H1 (cell line): ENCODE measurements at regions not wholly inside any gene's neighbourhood (a gene's known extent, or its start where the extent isn't known, plus 50 kb on each side); places are given as distances from the start of the nearest gene placed in this dataset.

Experiments
- CTCF ChIA-PET: fragments of 300-600 bp; sonication (Branson Sonifier 250); formaldehyde crosslinking; loops from one replicate; lab custom pipeline; 2021; ENCODE audit not compliant: partially characterized antibody; lab: Charles Lee
- POLR2A ChIA-PET: fragments of 300-600 bp; sonication (Branson Sonifier 250); formaldehyde crosslinking; loops from one replicate; lab custom pipeline; 2021; ENCODE audit warnings: inconsistent platforms; ENCODE audit not compliant: partially characterized antibody; lab: Charles Lee
- DNase-seq, 2 experiments: peaks; one replicate each; pipeline versions ENCODE4 v3.0.0 to v3.0.0-alpha.2; 2010 to 2022; ENCODE audit warnings: low spot score in 2 of 2, low read depth in 1 of 2, mixed read lengths in 1 of 2
- FAIRE-seq: peaks from 2 replicates; lab custom pipeline; 2011; peaks lifted over from hg19 to GRCh38; lab: Jason Lieb, UNC
- H2AFZ ChIP-seq: 2 replicates; pipeline ENCODE4 v1.8.1; 2012; ENCODE audit warnings: low read length, inconsistent platforms
- H2AK5ac ChIP-seq: 2 replicates; pipeline ENCODE4 v1.6.1; 2013; ENCODE audit warnings: low read depth, low read length
- H2BK120ac ChIP-seq: replicated peaks from 2 replicates; pipeline ENCODE3; 2013; ENCODE audit warnings: low read depth, low read length, inconsistent platforms
- H2BK12ac ChIP-seq: 2 replicates; pipeline ENCODE4 v1.6.1; 2013; ENCODE audit warnings: low read depth, low read length
- H2BK15ac ChIP-seq: 2 replicates; pipeline ENCODE4 v1.6.1; 2013; ENCODE audit warnings: low read length
- H2BK20ac ChIP-seq: 2 replicates; pipeline ENCODE4 v1.6.1; 2013; ENCODE audit warnings: low read length
- H2BK5ac ChIP-seq: 2 replicates; pipeline ENCODE4 v1.6.1; 2013; ENCODE audit warnings: low read depth, low read length
- H3K14ac ChIP-seq: 2 replicates; pipeline ENCODE4 v1.6.1; 2013; ENCODE audit warnings: inconsistent platforms; ENCODE audit not compliant: insufficient read length
- H3K18ac ChIP-seq: 2 replicates; pipeline ENCODE4 v1.6.1; 2013; ENCODE audit warnings: low read length; ENCODE audit errors: extremely low read depth
- H3K23ac ChIP-seq: 2 replicates; pipeline ENCODE4 v1.6.1; 2013; ENCODE audit warnings: inconsistent platforms; ENCODE audit not compliant: insufficient read length
- H3K23me2 ChIP-seq: 2 replicates; pipeline ENCODE4 v1.6.1; 2013; ENCODE audit warnings: low read depth, low read length
- H3K27ac ChIP-seq: 2 replicates; pipeline ENCODE4 v1.6.1; 2011; ENCODE audit warnings: low read depth, low read length, inconsistent platforms
- H3K27me3 ChIP-seq, 4 experiments: replicated peaks in 1 of 4; 1 replicate in 1 of 4; 2 replicates in 3 of 4; pipeline versions ENCODE4 v1.6.1 to v1.8.1; 2011 to 2013; ENCODE audit warnings: low read length in 3 of 4, mild to moderate bottlenecking in 3 of 4, inconsistent platforms in 2 of 4, mixed read lengths in 2 of 4, moderate library complexity in 1 of 4; ENCODE audit not compliant: control insufficient read depth in 3 of 4, insufficient read depth in 3 of 4; ENCODE audit errors: extremely low read depth in 1 of 4
- H3K36me3 ChIP-seq, 4 experiments: 2 replicates each; pipeline versions ENCODE4 v1.6.1 to v1.8.1; 2011 to 2013; ENCODE audit warnings: mild to moderate bottlenecking in 4 of 4, low read length in 3 of 4, moderate library complexity in 2 of 4, control low read depth in 1 of 4, inconsistent platforms in 1 of 4; ENCODE audit not compliant: insufficient read depth in 4 of 4, control insufficient read depth in 2 of 4
- H3K4ac ChIP-seq: replicated peaks from 2 replicates; pipeline ENCODE3; 2013; ENCODE audit warnings: low read length, low read depth, mixed read lengths, inconsistent platforms; ENCODE audit not compliant: insufficient read length
- H3K4me1 ChIP-seq, 4 experiments: replicated peaks in 1 of 4; 1 replicate in 1 of 4; 2 replicates in 3 of 4; pipeline versions ENCODE4 v1.6.1 to v1.8.1; 2011 to 2013; ENCODE audit warnings: low read length in 3 of 4, inconsistent platforms in 2 of 4, mixed read lengths in 1 of 4; ENCODE audit not compliant: insufficient read depth in 4 of 4, control insufficient read depth in 3 of 4
- H3K4me2 ChIP-seq, 2 experiments: 2 replicates each; pipeline versions ENCODE4 v1.6.1 to v1.8.1; 2011 to 2013; ENCODE audit warnings: low read depth in 2 of 2, low read length in 2 of 2, control low read depth in 1 of 2, inconsistent platforms in 1 of 2, mild to moderate bottlenecking in 1 of 2; ENCODE audit not compliant: insufficient read depth in 1 of 2
- H3K4me3 ChIP-seq, 4 experiments: fragments of 200-600, 300-600 bp in 1 of 4; sonication (generic), shearing (Covaris generic), sonication (Bioruptor Twin) in 1 of 4; 2 replicates each; pipeline versions ENCODE4 v1.5.1 to v1.8.1; 2011 to 2016; ENCODE audit warnings: low read length in 4 of 4, low read depth in 3 of 4, control low read depth in 2 of 4, inconsistent platforms in 2 of 4, mild to moderate bottlenecking in 2 of 4, mixed read lengths in 1 of 4, moderate library complexity in 1 of 4; ENCODE audit not compliant: insufficient read depth in 2 of 4; ENCODE audit errors: extremely low read depth in 1 of 4
- H3K56ac ChIP-seq: replicated peaks from 2 replicates; pipeline ENCODE3; 2013; ENCODE audit warnings: low read depth, mild to moderate bottlenecking, mixed read lengths, low read length, inconsistent platforms; ENCODE audit not compliant: insufficient read length
- H3K79me1 ChIP-seq: 2 replicates; pipeline ENCODE4 v1.6.1; 2013; ENCODE audit warnings: low read depth, low read length, control low read depth
- H3K79me2 ChIP-seq, 2 experiments: 2 replicates each; pipeline versions ENCODE4 v1.6.1 to v1.8.1; 2012 to 2013; ENCODE audit warnings: low read length in 2 of 2, mild to moderate bottlenecking in 2 of 2, inconsistent platforms in 1 of 2; ENCODE audit not compliant: insufficient read depth in 2 of 2, control insufficient read depth in 1 of 2
- H3K9ac ChIP-seq, 4 experiments: replicated peaks in 1 of 4; 1 replicate in 1 of 4; 2 replicates in 3 of 4; pipeline versions ENCODE4 v1.6.1 to v1.8.1; 2011 to 2013; ENCODE audit warnings: low read depth in 3 of 4, low read length in 3 of 4, control low read depth in 2 of 4, mild to moderate bottlenecking in 2 of 4, moderate library complexity in 2 of 4, inconsistent platforms in 1 of 4; ENCODE audit errors: extremely low read depth in 1 of 4
- H3K9me3 ChIP-seq, 2 experiments: 2 replicates each; pipeline versions ENCODE4 v1.6.1 to v1.8.1; 2012 to 2013; ENCODE audit warnings: mild to moderate bottlenecking in 2 of 2, moderate library complexity in 2 of 2, control low read depth in 1 of 2, inconsistent platforms in 1 of 2, low read depth in 1 of 2, low read length in 1 of 2, mixed read lengths in 1 of 2; ENCODE audit not compliant: insufficient read depth in 2 of 2
- H4K20me1 ChIP-seq, 2 experiments: replicated peaks in 1 of 2; 2 replicates each; pipeline versions ENCODE3 to v1.8.1; 2011 to 2013; ENCODE audit warnings: inconsistent platforms in 2 of 2, low read length in 2 of 2, mild to moderate bottlenecking in 1 of 2; ENCODE audit not compliant: insufficient read depth in 2 of 2, control insufficient read depth in 1 of 2
- H4K5ac ChIP-seq: 2 replicates; pipeline ENCODE4 v1.6.1; 2013; ENCODE audit warnings: low read length, low read depth, mixed read lengths, inconsistent platforms; ENCODE audit not compliant: insufficient read length
- H4K8ac ChIP-seq: 2 replicates; pipeline ENCODE4 v1.8.0; 2013; ENCODE audit warnings: mild to moderate bottlenecking, moderate library complexity, low read length, inconsistent platforms; ENCODE audit not compliant: insufficient read depth; ENCODE audit errors: extremely low read depth
- H4K91ac ChIP-seq: replicated peaks from 2 replicates; pipeline ENCODE3; 2013; ENCODE audit warnings: low read length, mixed read lengths, inconsistent platforms; ENCODE audit not compliant: insufficient read length
- BACH1 ChIP-seq: IDR thresholded peaks from 2 replicates; pipeline ENCODE4 v1.6.1; 2012; ENCODE audit warnings: low read length, improper control_type of control experiment
- BCL11A ChIP-seq, 2 experiments: IDR thresholded peaks; one replicate each; pipeline ENCODE4 v1.6.1; 2011; ENCODE audit warnings: low read depth in 2 of 2, low read length in 2 of 2, mild to moderate bottlenecking in 2 of 2
- CHD2 ChIP-seq: IDR thresholded peaks from 2 replicates; pipeline ENCODE4 v1.6.1; 2012; ENCODE audit warnings: low read length, improper control_type of control experiment
- EGR1 ChIP-seq: IDR thresholded peaks from 2 replicates; pipeline ENCODE4 v1.6.1; 2011; ENCODE audit warnings: low read depth, low read length, borderline replicate concordance
- GABPA ChIP-seq: IDR thresholded peaks from 2 replicates; pipeline ENCODE4 v1.6.1; 2011; ENCODE audit warnings: mild to moderate bottlenecking, low read length, moderate library complexity, borderline replicate concordance; ENCODE audit not compliant: insufficient read depth
- GTF2F1 ChIP-seq: IDR thresholded peaks from 2 replicates; pipeline ENCODE4 v1.6.1; 2012; ENCODE audit warnings: low read depth, low read length, improper control_type of control experiment, borderline replicate concordance
- PHF8 ChIP-seq: fragments of 200-600 bp; sonication (generic); conservative IDR thresholded peaks from 2 replicates; pipeline ENCODE4 v1.7.1; 2012; ENCODE audit warnings: low read depth, mild to moderate bottlenecking, inconsistent platforms, low read length, moderate library complexity
- RBBP5 ChIP-seq: IDR thresholded peaks from 2 replicates; pipeline ENCODE4 v1.7.1; 2012; ENCODE audit warnings: low read depth, mild to moderate bottlenecking, inconsistent platforms, low read length, moderate library complexity, borderline replicate concordance
- SUZ12 ChIP-seq: fragments of 200-600 bp; sonication (generic); IDR thresholded peaks from 2 replicates; pipeline ENCODE4 v1.6.1; 2012; ENCODE audit warnings: mild to moderate bottlenecking, inconsistent platforms, low read length, moderate library complexity, mixed read lengths
- TAF1 ChIP-seq: IDR thresholded peaks from 2 replicates; pipeline ENCODE4 v1.6.1; 2011; ENCODE audit warnings: mild to moderate bottlenecking, low read depth, low read length
- TEAD4 ChIP-seq: IDR thresholded peaks from 2 replicates; pipeline ENCODE4 v1.6.1; 2012; ENCODE audit warnings: low read depth, low read length, inconsistent platforms, mixed read lengths
- YY1 ChIP-seq: IDR thresholded peaks from 2 replicates; pipeline ENCODE4 v1.6.1; 2011; ENCODE audit warnings: low read depth, mild to moderate bottlenecking, low read length
- TF ChIP-seq, protein P1 (sequence below): IDR thresholded peaks from 2 replicates; pipeline ENCODE4 v1.6.1; 2012; ENCODE audit warnings: inconsistent platforms

DNA sequence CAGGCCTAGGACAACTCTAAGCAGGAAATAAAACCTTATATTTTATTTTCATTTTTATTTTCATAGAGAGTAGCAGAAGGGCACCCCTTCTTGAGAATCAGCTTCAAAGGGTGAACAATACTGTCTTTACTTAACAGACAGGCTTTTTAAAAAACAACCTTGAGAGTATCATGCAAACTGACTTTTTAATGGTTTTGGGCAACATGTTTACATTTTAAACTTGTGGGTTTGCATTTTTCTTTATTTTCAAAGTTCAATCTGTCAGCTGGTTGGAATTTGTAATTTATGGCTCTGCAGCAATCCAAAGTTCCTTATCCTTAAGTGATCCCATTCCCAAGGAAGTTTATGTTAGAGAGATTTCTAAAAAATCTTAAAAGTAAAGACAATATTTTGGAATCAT lies 392.3 kb upstream of the ADAMTS5 start:
- Histone ChIP-seq H3K9me3 (no peaks in the 10 kb centered on the region), H3K36me3 (no peaks in the 10 kb centered on the region), H4K5ac (no peak overlapping the region), H3K4me2 (no peak overlapping the region), H3K27me3 (no peaks in the 10 kb centered on the region), H3K9ac (no peak overlapping the region), H2BK120ac (no peak overlapping the region), H3K23ac (no peak overlapping the region), H4K8ac (no peak overlapping the region), H3K23me2 (no peaks in the 10 kb centered on the region), H4K91ac (no peak overlapping the region), H2AFZ (no peak overlapping the region), H4K20me1 (no peaks in the 10 kb centered on the region), H2BK15ac (no peak overlapping the region), H2BK5ac (no peak overlapping the region), H3K56ac (no peak overlapping the region), H3K4me3 (no peak overlapping the region), H3K4ac (no peak overlapping the region), H3K79me1 (no peaks in the 10 kb centered on the region), H3K14ac (no peak overlapping the region), H2BK20ac (no peak overlapping the region), H3K4me1 (no peaks in the 10 kb centered on the region), H3K79me2 (no peaks in the 10 kb centered on the region), H3K27ac (no peak overlapping the region), H3K18ac (no peak overlapping the region), H2AK5ac (no peak overlapping the region), H2BK12ac (no peak overlapping the region)
- ChIA-PET CTCF (no interaction called here), POLR2A (no interaction called here)
- TF ChIP-seq PHF8 (no peak), YY1 (no peak), TAF1 (no peak), EGR1 (no peak), BCL11A (IDR thresholded peaks at IDR 0.05; ENCODE audit: low read depth in 2 of 2, low read length in 2 of 2) (no peak), BACH1 (no peak), RBBP5 (no peak), SUZ12 (no peak), TEAD4 (no peak), CHD2 (no peak), GABPA (no peak), GTF2F1 (no peak)
- TF ChIP-seq, protein P1, sequence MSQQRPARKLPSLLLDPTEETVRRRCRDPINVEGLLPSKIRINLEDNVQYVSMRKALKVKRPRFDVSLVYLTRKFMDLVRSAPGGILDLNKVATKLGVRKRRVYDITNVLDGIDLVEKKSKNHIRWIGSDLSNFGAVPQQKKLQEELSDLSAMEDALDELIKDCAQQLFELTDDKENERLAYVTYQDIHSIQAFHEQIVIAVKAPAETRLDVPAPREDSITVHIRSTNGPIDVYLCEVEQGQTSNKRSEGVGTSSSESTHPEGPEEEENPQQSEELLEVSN, result no peak
- DNase-seq (no peak), FAIRE-seq (no peak)
